Suprapubic skin (tissue), 4 donors: ENCODE measurements at regions not wholly inside any gene's neighbourhood (a gene's known extent, or its start where the extent isn't known, plus 50 kb on each side); places are given as distances from the start of the nearest gene placed in this dataset.

ENCODE experiments used
- DNase-seq, 2 donors: peaks; one replicate each; pipeline ENCODE4 v3.0.0-alpha.2; 2019; ENCODE audit warnings: low spot score in 2 of 2
- H3K27ac ChIP-seq: fragments of 200-600 bp; sonication (generic); one replicate; pipeline ENCODE4 v1.5.1; 2019
- H3K27me3 ChIP-seq: fragments of 200-600 bp; sonication (generic); one replicate; pipeline ENCODE4 v1.5.1; 2019
- H3K36me3 ChIP-seq: fragments of 200-600 bp; sonication (generic); one replicate; pipeline ENCODE4 v1.5.1; 2019
- H3K4me1 ChIP-seq: fragments of 200-600 bp; sonication (generic); one replicate; pipeline ENCODE4 v1.5.1; 2019
- H3K4me3 ChIP-seq: fragments of 200-600 bp; sonication (generic); one replicate; pipeline ENCODE4 v1.5.1; 2019; ENCODE audit warnings: mild to moderate bottlenecking
- H3K9me3 ChIP-seq: fragments of 200-600 bp; sonication (generic); one replicate; pipeline ENCODE4 v1.5.1; 2019
- EP300 ChIP-seq: sonication (generic); formaldehyde crosslinking; IDR thresholded peaks from one replicate; pipeline ENCODE4 v1.6.1; 2017; ENCODE audit warnings: antibody characterized with exemption
- POLR2A ChIP-seq, 2 donors: fragments of 450-650 bp; IDR thresholded peaks; one replicate each; pipeline ENCODE4 v1.6.1; 2017; ENCODE audit warnings: antibody characterized with exemption in 2 of 2, mild to moderate bottlenecking in 2 of 2, moderate library complexity in 2 of 2
- POLR2AphosphoS5 ChIP-seq, 3 donors: sonication (generic); formaldehyde crosslinking; IDR thresholded peaks; one replicate each; pipeline ENCODE4 v1.6.1; 2017; ENCODE audit warnings: antibody characterized with exemption in 3 of 3
- WGBS: methylation state at CpG from one replicate; pipeline ENCODE4 v1.1.5; 2018; 5-methylcytosine and 5-hydroxymethylcytosine counted together
- TF ChIP-seq, protein P1 (sequence below), 2 donors: fragments of 200-600 bp in 1 of 2; fragments of 450-650 bp in 1 of 2; sonication (generic) in 1 of 2; IDR thresholded peaks; one replicate each; pipeline ENCODE4 v1.5.1; 2016 to 2019; ENCODE audit warnings: antibody characterized with exemption in 2 of 2, mild to moderate bottlenecking in 1 of 2, moderate library complexity in 1 of 2

GRCh38 chr5:138661291-138661960 lies 86.2 kb upstream of the HSPA9 start:
- H3K27ac ChIP-seq = peak overlapping the region; percentile 15
- TF ChIP-seq EP300 (no peak), POLR2AphosphoS5 (IDR thresholded peaks at IDR 0.05) (no peak)
- H3K9me3 ChIP-seq = no peaks in the 10 kb centered on the region
- WGBS = 51% methylated on average over 16 of the region's 19 CpGs
- no peaks in the 10 kb centered on the region for H3K36me3 ChIP-seq
- H3K4me1 ChIP-seq = peaks cover 43% of the 10 kb centered on the region
- no peak overlapping the region for H3K4me3 ChIP-seq
- DNase-seq = peak; percentile 15 to 67
- no peaks in the 10 kb centered on the region for H3K27me3 ChIP-seq

GRCh38 chr5:138660051-138660572 lies 84.9 kb upstream of the HSPA9 start:
- Histone ChIP-seq H3K4me1 (peaks cover 37% of the 10 kb centered on the region), H3K36me3 (no peaks in the 10 kb centered on the region), H3K27me3 (no peaks in the 10 kb centered on the region), H3K9me3 (no peaks in the 10 kb centered on the region), H3K4me3 (no peak overlapping the region), H3K27ac (no peak overlapping the region)
- peak in 1 of 2 donors; percentile 21 for DNase-seq
- WGBS = 50% methylated on average over 4 of the region's 4 CpGs
- TF ChIP-seq POLR2AphosphoS5 (IDR thresholded peaks at IDR 0.05) = no peak
- no peak for TF ChIP-seq EP300
- TF ChIP-seq, protein P1, sequence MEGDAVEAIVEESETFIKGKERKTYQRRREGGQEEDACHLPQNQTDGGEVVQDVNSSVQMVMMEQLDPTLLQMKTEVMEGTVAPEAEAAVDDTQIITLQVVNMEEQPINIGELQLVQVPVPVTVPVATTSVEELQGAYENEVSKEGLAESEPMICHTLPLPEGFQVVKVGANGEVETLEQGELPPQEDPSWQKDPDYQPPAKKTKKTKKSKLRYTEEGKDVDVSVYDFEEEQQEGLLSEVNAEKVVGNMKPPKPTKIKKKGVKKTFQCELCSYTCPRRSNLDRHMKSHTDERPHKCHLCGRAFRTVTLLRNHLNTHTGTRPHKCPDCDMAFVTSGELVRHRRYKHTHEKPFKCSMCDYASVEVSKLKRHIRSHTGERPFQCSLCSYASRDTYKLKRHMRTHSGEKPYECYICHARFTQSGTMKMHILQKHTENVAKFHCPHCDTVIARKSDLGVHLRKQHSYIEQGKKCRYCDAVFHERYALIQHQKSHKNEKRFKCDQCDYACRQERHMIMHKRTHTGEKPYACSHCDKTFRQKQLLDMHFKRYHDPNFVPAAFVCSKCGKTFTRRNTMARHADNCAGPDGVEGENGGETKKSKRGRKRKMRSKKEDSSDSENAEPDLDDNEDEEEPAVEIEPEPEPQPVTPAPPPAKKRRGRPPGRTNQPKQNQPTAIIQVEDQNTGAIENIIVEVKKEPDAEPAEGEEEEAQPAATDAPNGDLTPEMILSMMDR (IDR thresholded peaks at IDR 0.05) = no peak

DNA sequence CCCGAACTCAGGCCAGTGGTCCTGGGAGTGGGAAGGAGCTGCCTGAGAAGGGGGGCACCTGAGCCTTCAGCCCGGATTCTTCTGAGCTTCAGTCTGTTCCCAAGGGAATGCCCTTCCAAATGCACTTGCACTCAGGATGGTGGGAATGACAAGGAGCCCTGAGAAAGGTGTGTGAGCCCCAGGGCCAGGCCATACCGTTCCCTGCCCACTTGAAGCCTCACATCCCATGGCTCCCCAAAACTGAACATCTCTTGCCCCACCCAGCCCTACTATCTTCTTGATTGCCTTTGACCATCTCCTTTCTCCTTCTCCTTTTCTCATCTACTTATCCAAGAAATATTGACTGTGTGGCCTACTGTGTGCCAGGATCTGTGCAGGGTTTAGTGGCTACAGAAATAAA lies 84.4 kb upstream of the HSPA9 start:
- Histone ChIP-seq H3K4me1 (peaks cover 32% of the 10 kb centered on the region), H3K36me3 (no peaks in the 10 kb centered on the region), H3K4me3 (no peak overlapping the region), H3K9me3 (no peaks in the 10 kb centered on the region), H3K27ac (no peak overlapping the region), H3K27me3 (no peaks in the 10 kb centered on the region)
- WGBS = 94% methylated on average over 3 of the region's 3 CpGs
- DNase-seq = peak in 1 of 2 donors; percentile 52
- TF ChIP-seq POLR2AphosphoS5 (IDR thresholded peaks at IDR 0.05) = no peak
- TF ChIP-seq POLR2A (IDR thresholded peaks at IDR 0.05) = no peak
- TF ChIP-seq, protein P1 (IDR thresholded peaks at IDR 0.05) = no peak
- TF ChIP-seq EP300 = no peak

DNA sequence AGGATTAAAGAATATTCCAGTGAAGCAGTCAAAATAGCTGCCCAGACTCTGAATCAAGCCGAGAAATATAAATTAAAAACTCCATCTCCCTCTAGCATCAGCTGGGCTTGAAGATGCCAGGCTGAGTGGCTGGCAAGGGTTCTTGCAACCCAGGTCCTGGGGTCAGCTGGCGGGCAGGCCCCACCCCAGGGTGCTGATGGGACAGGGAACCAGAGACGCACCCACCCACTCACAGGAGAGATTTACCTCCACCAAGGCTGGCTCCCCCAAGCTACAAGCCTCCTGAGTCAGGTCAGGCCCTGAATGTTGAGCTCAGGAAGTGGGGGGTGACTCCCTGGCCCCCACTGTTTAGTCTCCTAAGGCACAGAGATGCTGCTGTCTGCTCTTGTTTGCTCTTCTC lies 83.9 kb upstream of the HSPA9 start:
- DNase-seq = peak; percentile 38 to 70
- Histone ChIP-seq H3K27me3 (no peaks in the 10 kb centered on the region), H3K9me3 (no peaks in the 10 kb centered on the region), H3K4me3 (no peak overlapping the region), H3K36me3 (no peaks in the 10 kb centered on the region), H3K27ac (no peak overlapping the region), H3K4me1 (peaks cover 29% of the 10 kb centered on the region)
- no peak for TF ChIP-seq POLR2A (IDR thresholded peaks at IDR 0.05)
- TF ChIP-seq EP300 = no peak
- TF ChIP-seq, protein P1 (IDR thresholded peaks at IDR 0.05) = no peak
- no peak for TF ChIP-seq POLR2AphosphoS5 (IDR thresholded peaks at IDR 0.05)
- WGBS = 94% methylated on average over 3 of the region's 3 CpGs

DNA sequence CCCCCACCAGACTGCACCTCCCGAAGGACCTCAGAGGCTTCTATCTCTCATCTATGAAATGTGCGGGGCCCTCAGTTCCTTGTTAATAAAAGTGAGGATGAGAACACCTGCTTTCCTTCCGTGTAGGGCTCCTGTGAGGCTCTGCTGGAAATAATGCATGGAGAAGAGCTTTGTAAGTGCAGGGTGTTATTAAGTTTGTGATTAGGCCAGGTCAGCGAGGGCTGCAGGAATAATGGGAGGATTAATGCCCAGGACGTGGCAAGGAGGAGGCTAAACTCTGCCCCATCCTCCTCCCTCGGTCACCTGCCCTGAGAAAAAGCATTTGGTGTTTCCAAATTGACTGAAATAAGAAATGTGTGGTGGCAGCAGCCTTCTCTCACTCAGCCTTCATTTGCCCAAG lies 83.5 kb upstream of the HSPA9 start:
- no peaks in the 10 kb centered on the region for H3K27me3 ChIP-seq
- no peak overlapping the region for H3K27ac ChIP-seq
- no peak overlapping the region for H3K4me3 ChIP-seq
- peak in 1 of 2 donors; percentile 14 for DNase-seq
- no peaks in the 10 kb centered on the region for H3K36me3 ChIP-seq
- no peaks in the 10 kb centered on the region for H3K9me3 ChIP-seq
- WGBS = 89% methylated on average over 6 of the region's 6 CpGs
- TF ChIP-seq POLR2AphosphoS5 (IDR thresholded peaks at IDR 0.05) (no peak), POLR2A (IDR thresholded peaks at IDR 0.05) (no peak), EP300 (no peak)
- TF ChIP-seq, protein P1 (IDR thresholded peaks at IDR 0.05) = no peak
- H3K4me1 ChIP-seq = peaks cover 25% of the 10 kb centered on the region
